ENCODE measurements at regions not wholly inside any gene's neighbourhood (a gene's known extent, or its start where the extent isn't known, plus 50 kb on each side); places are given as distances from the start of the nearest gene placed in this dataset.
A peak's percentile ranks its signal among the peaks of the same experiment; 100 is the strongest.

- H3K9me2 ChIP-seq (replicated peaks; ENCODE audit: low read length) = no peaks in the 10 kb centered on the region
- H3K9me3 ChIP-seq (ENCODE audit: low read length) = no peaks in the 10 kb centered on the region
- H3K4me1 ChIP-seq (ENCODE audit: insufficient read depth, low read length) = no peaks in the 10 kb centered on the region
- no peak overlapping the region for H3K9ac ChIP-seq (ENCODE audit: low read length)
- H3K4me2 ChIP-seq (ENCODE audit: low read length) = no peak overlapping the region
- intact Hi-C loops (cut with micrococcal nuclease) = no loop called here
- H3K27me3 ChIP-seq (ENCODE audit: low read length) = peaks cover 10% of the 10 kb centered on the region; the same call in 1 of the 2 replicates
- DNase-seq (no peak), ATAC-seq (no peak)
- no peaks in the 10 kb centered on the region for H3K79me2 ChIP-seq (ENCODE audit: low read length)
- no peak overlapping the region for H2AFZ ChIP-seq (ENCODE audit: low read length)
- no peaks in the 10 kb centered on the region for H3F3A ChIP-seq (ENCODE audit: low read length, unreplicated experiment)
- no peaks in the 10 kb centered on the region for H4K20me1 ChIP-seq (ENCODE audit: low read length)
- no peak for TF ChIP-seq CTCF (conservative IDR thresholded peaks at IDR 0.05; ENCODE audit: low read depth, low read length)
- no peak for TF ChIP-seq EZH2phosphoT487 (IDR thresholded peaks at IDR 0.05; ENCODE audit: borderline replicate concordance, low read length)
- TF ChIP-seq EZH2 (IDR thresholded peaks at IDR 0.05; ENCODE audit: low read length, unreplicated experiment) = no peak
- no TSS peak for BruUV-seq (replicated peaks)
- H3K27ac ChIP-seq (ENCODE audit: low read length) = no peak overlapping the region
- no peak overlapping the region for H3K4me3 ChIP-seq (ENCODE audit: low read length)
- ChIA-PET POLR2A (ENCODE audit: unreplicated experiment) (no interaction called here), CTCF (no interaction called here)
- H3K36me3 ChIP-seq (ENCODE audit: low read depth, low read length) = no peaks in the 10 kb centered on the region
Measured at GRCh38 chr22:49373289-49373666, 454.4 kb downstream of the BRD1 start.

- Histone ChIP-seq H3K9me2 (replicated peaks; ENCODE audit: low read length) (no peaks in the 10 kb centered on the region), H3K9me3 (ENCODE audit: low read length) (no peaks in the 10 kb centered on the region), H3K4me1 (ENCODE audit: insufficient read depth, low read length) (no peaks in the 10 kb centered on the region), H2AFZ (ENCODE audit: low read length) (no peak overlapping the region), H3K27ac (ENCODE audit: low read length) (no peak overlapping the region), H3F3A (ENCODE audit: low read length, unreplicated experiment) (no peaks in the 10 kb centered on the region), H3K4me3 (ENCODE audit: low read length) (no peak overlapping the region), H3K36me3 (ENCODE audit: low read depth, low read length) (no peaks in the 10 kb centered on the region), H3K79me2 (ENCODE audit: low read length) (no peaks in the 10 kb centered on the region), H3K9ac (ENCODE audit: low read length) (no peak overlapping the region), H3K4me2 (ENCODE audit: low read length) (no peak overlapping the region), H4K20me1 (ENCODE audit: low read length) (no peaks in the 10 kb centered on the region), H3K27me3 (ENCODE audit: low read length) (peaks cover 10% of the 10 kb centered on the region; the same call in 1 of the 2 replicates)
- ChIA-PET CTCF (no interaction called here), POLR2A (ENCODE audit: unreplicated experiment) (no interaction called here)
- peak; percentile 23 for DNase-seq
- intact Hi-C loops (cut with micrococcal nuclease) = no loop called here
- ATAC-seq = peak; percentile 54; the same call in 1 of the 2 replicates
- TF ChIP-seq CTCF (conservative IDR thresholded peaks at IDR 0.05; ENCODE audit: low read depth, low read length) (no peak), EZH2phosphoT487 (IDR thresholded peaks at IDR 0.05; ENCODE audit: borderline replicate concordance, low read length) (no peak), EZH2 (IDR thresholded peaks at IDR 0.05; ENCODE audit: low read length, unreplicated experiment) (no peak)
- BruUV-seq (replicated peaks) = no TSS peak
Measured at GRCh38 chr22:49372530-49373288, 455.0 kb downstream of the BRD1 start.

GRCh38 chr22:49372111-49372529, 455.6 kb downstream of the BRD1 start:
- no peak for ATAC-seq
- no peaks in the 10 kb centered on the region for H3F3A ChIP-seq (ENCODE audit: low read length, unreplicated experiment)
- no peak overlapping the region for H2AFZ ChIP-seq (ENCODE audit: low read length)
- no peak overlapping the region for H3K4me2 ChIP-seq (ENCODE audit: low read length)
- DNase-seq = no peak
- no peaks in the 10 kb centered on the region for H3K9me3 ChIP-seq (ENCODE audit: low read length)
- H3K79me2 ChIP-seq (ENCODE audit: low read length) = no peaks in the 10 kb centered on the region
- H3K27ac ChIP-seq (ENCODE audit: low read length) = no peak overlapping the region
- ChIA-PET POLR2A (ENCODE audit: unreplicated experiment) (no interaction called here), CTCF (no interaction called here)
- TF ChIP-seq CTCF (conservative IDR thresholded peaks at IDR 0.05; ENCODE audit: low read depth, low read length) (no peak), EZH2 (IDR thresholded peaks at IDR 0.05; ENCODE audit: low read length, unreplicated experiment) (no peak), EZH2phosphoT487 (IDR thresholded peaks at IDR 0.05; ENCODE audit: borderline replicate concordance, low read length) (no peak)
- no peaks in the 10 kb centered on the region for H3K4me1 ChIP-seq (ENCODE audit: insufficient read depth, low read length)
- no peaks in the 10 kb centered on the region for H3K9me2 ChIP-seq (replicated peaks; ENCODE audit: low read length)
- no peaks in the 10 kb centered on the region for H4K20me1 ChIP-seq (ENCODE audit: low read length)
- H3K4me3 ChIP-seq (ENCODE audit: low read length) = no peak overlapping the region
- intact Hi-C loops (cut with micrococcal nuclease) = no loop called here
- no peaks in the 10 kb centered on the region for H3K36me3 ChIP-seq (ENCODE audit: low read depth, low read length)
- H3K9ac ChIP-seq (ENCODE audit: low read length) = no peak overlapping the region
- peaks cover 7% of the 10 kb centered on the region; the same call in 1 of the 2 replicates for H3K27me3 ChIP-seq (ENCODE audit: low read length)
- no TSS peak for BruUV-seq (replicated peaks)

All from PC-3 (cell line).